GM21825 (cell line): ENCODE measurements at regions not wholly inside any gene's neighbourhood (a gene's known extent, or its start where the extent isn't known, plus 50 kb on each side); places are given as distances from the start of the nearest gene placed in this dataset.

Source experiments
- ATAC-seq: cut with Tn5 transposase; IDR thresholded peaks from one replicate; pipeline ENCODE4 v1.9.1; 2021; ENCODE audit warnings: mild to moderate bottlenecking, moderate library complexity; ENCODE audit not compliant: unreplicated experiment

DNA sequence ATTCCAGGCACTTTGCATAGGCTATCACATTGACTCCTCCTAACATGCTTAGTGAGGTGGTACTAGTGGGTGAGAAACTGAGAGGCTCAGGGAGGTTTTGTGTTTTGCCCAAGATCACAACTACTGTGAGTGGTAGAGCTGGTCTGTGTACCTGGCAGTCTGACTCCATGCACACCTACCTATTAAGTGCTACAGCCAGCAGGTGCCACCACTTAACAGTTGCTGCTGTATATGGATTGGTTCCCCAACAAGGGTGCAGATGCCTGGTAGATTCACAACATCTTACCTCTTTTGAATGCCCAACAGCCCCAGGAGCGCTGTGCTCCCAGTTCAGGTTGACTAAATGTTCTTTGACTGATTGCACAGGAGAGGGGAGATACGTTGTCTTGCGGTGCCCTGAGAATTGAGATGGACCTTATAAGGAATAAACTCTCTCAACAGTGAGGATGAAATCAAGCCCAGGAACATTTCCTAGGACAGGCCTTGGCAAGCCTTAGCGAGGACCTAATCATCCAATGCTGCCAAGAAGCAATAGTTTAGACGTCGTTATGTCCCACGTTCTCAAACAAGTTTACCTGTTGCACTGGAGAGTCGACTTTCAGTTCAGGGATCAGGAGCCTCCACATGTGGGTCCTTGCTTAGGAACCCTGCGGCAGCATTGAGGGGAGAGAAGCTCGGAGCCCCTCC, 78.9 kb upstream of the F3 start:
- ATAC-seq = no peak

DNA sequence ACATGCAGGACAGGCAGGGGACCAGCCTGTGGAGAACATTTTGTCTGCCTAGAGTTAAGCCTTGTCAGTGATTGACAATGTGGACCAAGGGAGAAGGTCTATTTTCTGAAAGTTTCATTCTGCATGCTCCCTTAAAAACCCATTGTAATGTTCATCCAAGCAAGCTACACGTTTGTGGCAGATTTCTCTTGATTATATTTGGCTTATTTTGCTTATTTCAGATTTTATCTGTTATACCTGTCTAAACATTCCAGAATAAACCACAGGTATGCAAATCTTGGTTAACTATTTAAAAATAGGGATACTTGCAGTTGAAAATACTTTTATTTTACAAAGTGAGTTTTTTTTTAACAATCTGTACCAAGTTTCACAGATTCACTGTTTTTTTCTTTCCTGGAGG, 78.2 kb upstream of the F3 start:
- ATAC-seq = no peak

DNA sequence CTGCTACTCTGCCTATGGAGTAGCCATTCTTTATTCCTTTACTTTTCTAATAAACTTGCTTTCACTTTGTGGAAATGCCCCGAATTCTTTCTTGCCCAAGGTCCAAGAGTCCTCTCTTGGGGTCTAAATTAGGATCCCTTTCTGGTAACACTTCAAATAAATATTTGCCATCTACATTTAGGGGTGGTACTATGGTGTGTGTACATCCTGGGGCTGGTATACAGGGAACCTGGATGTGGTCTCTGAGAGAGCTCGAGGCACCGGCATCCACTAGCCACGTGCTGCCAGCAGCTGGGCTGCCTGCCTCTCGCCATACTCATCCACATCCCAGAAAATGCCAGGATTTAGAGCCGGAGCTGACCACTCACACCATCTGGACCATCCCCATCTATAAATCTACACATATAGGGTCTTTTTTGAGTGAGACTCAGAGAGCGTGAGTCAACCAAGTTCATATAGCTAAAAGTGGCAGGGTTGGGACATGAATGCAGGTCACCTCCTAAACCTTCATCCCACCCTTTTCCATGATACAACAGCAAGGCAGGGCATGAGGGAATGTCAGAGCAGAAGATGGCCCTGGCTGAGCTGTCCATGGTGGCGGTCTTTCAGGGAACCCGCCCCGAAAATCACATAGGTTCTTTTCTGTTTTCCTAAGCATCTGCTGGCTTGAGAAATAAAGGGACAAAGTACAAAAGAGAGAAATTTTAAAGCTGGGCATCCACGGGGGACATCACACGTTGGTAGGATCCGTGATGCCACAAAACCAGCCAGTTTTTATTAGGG, 76.6 kb upstream of the F3 start:
- no peak for ATAC-seq

DNA sequence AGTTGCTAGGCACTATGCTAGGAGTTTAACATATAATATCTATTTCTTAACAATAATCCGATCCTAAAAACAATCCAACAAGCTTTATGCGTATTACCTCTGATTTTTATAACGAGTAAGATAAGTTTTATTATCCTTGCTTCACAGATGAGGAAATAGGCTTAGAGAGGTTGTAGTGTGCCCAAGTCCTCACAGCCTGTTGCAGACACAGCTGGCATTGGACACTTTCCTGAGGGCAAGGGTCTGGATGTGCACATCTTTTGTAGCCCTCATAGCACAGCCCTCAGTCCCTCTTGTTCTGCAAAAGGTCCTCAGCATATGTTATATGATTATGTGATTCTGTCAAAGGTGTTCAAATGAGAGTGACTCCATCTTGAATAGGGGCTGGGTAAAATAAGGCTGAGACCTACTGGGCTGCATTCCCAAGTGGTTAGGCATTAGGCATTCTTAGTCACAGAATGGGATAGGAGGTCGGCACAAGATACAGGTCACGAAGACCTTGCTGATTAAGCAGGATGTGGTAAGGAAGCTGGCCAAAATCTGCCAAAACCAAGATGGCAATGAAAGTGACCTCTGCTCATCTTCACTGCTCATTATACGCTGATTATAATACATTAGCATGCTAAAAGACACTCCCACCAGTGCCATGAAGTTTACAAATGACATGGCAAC, 75.7 kb upstream of the F3 start:
- ATAC-seq = no peak

DNA sequence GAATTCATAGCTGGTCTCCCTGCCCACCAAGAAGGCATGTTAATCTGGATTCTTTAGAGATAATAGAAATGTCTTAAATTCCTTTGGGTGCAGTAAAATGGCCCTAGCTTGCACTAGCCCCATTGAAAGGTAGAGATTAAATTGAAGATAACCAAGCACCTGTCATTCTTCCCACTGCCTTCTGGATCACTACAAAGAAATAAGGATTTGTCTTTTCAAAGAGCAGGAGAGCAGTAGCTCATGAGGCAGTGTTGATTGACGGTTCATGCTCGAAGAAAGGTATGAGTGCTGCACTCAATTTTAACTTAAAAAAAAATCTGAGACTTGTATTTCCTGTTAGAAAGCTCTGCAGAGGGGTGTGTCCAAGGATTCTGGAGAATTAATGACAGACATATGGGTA, 74.9 kb upstream of the F3 start:
- no peak for ATAC-seq

DNA sequence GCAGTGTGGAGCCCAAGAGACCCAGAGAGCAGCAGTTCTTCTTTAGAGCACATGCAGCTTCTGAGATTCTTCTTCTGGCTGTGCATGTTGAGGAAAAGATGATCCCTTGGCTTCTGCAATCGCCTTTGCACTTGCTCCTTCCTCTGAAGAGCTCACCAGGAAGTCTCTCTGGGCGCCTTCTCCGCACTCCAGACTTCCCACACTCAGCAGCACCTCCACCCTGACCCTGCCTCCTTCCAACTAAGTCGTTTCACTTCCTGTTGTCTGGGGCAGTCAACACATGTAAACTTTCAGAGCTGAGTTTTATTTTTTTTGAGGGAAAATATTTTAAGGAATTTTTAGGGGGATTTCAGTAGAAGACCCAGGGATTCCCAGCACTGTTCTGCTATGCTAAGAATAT, 73.4 kb upstream of the F3 start:
- ATAC-seq = no peak

DNA sequence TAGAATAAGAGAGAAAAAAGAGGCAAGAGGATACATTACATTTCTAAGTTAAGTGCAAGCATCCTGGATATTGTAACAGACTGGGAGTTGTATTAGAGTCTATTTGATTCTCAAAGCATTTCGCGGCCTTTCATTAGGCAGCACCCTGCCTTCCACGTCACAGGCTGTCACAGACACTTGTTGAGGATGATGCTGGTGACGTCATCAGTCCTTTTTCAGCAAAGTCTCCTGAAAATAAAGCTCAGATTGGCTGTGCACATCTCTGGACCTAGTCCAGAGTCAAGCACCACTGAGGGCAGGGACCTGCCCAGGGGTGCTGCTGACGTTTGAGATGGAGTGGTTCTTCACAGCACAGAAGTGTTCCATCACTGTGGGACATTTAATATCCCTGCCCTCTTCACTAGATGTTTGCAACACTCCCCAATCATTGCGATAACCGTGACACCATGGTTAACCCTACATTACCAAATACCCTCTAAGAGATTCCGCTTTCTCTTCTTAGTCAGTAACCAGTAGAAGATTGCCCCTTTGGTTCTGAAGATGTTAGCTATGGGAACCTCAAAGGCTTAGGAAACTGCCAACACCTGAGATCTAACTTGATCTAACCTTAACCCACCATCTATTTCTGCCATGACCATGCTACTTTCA, 72.7 kb upstream of the F3 start:
- ATAC-seq = no peak

DNA sequence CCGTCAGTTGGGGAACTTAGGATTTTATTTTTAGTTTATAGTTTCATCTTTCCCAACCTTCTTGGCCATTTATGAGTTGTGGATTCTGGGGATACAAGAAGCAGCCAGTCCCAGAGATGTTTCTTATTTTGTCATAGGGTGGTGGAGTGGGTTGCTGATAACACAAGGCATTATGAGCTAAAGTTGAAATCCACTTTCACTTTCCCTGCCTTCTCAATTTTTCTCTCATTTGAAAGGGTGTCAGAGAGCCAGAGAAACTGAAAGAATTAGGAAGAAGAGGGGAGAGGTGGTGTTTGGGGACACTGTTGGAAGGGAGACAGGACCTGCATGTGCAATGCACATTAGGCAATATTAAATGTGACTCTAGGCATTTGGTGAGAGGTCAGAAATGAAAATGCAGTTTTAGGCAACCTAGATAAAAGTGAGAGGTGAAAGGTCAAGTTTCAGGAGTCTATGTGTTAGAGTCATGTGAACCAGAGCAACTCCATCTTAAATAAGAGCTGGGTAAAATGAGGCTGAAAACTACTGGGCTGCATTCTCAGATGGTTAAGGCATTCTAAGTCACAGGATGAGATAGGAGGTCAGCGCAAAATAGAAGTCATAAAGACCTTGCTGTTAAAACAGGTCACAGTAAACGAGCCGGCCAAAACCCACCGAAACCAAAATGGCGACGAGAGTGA, 71.1 kb upstream of the F3 start:
- ATAC-seq = no peak

DNA sequence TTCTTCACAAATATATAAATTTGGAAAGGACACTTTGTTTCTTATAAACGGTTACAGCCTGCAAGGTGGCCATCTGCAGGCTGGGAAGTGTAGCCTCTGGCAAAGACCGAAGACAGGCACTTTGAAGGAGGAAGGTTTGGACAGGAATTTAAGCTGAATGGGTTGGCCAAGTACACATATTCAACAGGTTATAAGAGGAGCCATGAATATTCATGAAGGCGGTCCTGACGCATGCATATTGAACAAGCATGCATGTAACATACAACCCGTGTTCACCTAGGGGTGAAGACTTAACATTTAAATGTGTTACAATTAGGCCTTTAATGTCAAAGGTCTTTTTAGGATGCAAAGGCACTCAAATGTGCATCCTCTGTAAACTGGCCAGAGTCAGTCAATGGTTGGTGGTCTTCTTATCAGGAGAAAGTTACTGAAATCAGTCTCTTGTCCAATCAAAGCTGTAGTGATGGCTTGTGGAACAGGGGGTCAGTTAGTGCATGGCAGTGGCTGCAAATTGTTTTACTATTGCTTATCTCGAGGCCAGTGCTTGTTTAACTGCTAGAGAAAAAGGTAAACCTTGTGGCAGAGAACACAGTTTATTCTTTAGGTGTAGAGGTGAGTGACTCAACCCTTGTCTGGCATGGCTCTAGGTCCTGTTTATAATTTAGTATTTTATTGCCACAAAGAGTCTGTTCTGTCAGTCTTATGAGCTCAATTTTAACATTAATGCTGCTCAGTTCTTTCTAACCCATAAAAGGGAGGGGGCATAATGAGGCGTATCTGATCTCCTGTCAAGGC, 70.3 kb upstream of the F3 start:
- ATAC-seq = no peak

DNA sequence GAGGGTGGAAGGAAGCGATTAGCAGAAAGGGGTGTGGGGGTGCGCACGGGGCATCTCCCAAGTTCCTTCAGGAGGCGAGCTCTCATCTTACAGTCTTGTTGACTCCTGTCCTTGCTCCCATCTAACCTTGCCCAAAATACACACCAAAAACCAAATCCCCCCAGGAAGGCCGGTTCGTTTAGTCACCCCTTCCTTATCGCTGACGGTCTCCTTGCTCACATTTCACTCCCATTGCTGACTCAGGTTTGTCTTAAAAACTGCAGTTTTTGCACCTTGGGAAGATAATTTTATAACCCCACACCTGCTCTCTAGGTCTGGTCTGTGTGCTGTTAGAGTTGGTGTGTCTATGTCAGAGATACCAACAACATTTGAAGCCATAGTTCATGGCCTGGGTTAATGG, 68.1 kb upstream of the F3 start:
- ATAC-seq = no peak

DNA sequence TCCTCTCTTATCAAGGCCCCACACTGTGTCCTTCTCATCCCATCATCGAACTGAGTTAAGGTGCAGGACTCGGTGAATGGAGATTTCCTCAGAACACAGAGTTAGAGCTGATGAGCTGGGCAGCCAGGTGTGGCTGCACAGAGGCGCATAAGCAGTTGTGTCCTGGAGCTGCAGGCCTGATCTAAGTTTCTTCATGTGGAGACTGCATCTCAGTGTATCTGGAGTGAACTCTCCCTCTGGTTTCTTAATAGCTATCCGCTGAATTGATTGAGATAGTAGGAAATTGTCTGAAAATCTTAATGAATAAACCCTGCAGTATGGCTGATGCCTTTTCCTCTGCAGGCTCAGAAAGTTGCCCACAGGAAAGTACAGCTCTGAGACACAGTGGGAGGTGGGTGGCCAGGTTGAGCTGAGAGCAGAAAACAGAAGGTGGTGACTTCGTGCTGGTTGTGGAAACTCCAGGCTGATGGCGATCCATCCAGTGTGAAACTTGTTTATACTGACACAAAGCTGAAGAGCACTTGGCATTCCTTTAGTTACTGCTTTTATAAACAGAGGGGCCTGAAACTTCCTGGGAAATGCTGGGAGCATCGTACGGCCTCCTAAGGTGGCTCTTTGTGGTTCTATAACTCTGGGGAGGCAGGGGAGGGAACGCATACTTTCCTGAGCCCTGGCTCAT, 67.4 kb upstream of the F3 start:
- no peak for ATAC-seq

DNA sequence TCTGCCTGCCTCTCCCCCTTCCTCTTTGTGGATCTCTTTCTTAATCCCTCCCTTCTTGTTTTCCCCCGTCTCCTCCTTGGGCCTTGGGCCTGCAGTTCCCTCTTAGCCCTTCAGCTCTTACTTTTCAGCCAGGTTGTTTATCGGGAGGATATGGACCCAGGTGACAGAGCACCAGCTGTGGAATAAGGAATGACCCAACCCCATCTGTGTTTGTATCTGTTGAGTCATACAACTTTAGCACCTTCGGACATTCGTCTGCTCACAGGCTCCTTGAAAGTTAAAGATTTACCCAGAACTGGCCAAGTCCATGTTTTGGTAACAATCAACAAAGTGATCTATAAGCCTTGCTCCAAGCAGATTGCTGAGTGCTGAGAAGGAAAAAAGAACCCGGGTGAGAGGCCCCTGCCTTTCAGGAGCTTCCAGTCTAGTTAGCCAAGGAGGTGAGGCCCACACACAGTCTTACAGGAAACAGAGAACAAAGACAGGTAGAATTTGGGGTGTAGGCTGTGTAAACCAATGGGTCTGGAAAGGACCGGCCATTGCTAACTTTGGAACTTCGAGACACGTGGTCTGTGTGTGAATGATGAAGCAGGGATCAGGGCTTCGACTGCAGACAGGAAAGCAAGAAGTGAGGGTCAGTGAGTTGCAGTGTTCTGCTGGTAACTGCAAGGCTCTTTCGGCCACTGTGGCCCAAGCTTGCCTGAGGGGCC, 66.7 kb upstream of the F3 start:
- ATAC-seq = no peak

DNA sequence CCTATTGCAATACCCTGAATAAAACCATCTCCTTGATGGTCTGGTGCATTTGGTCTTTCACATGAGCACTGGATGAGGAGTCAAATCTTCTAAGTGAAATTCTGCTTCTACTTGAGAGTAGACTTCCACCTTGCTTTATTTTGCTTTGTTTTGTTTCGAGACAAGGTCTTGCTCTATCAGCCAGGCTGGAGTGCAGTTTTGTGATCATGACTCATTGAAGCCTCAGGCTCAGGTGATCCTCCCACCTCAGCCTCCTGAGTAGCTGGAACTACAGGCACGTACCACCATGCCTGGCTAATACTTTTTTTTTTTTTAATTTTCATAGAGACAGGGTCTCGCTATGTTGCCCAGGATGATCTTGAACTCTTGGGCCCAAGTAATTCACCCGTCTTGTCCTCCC, 65.8 kb upstream of the F3 start:
- no peak for ATAC-seq

DNA sequence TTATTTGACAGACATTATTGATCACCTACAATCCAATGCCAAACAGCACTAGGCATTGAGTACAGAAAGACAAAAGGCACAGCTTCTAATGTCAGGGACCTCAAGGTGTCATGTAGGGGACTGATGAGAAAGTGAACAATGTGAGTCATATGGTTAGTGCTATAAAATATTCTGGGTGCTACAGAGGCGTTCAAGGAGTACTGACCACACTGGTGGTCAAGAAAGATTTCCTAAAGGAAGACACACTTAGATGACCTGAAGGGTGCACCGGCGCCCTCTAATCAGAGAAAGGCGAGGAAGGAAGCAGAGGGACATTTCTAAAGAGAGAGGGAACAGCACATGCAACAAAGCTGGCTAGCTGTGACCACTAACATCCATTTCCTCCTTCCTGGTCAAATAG, 64.9 kb upstream of the F3 start:
- no peak for ATAC-seq

DNA sequence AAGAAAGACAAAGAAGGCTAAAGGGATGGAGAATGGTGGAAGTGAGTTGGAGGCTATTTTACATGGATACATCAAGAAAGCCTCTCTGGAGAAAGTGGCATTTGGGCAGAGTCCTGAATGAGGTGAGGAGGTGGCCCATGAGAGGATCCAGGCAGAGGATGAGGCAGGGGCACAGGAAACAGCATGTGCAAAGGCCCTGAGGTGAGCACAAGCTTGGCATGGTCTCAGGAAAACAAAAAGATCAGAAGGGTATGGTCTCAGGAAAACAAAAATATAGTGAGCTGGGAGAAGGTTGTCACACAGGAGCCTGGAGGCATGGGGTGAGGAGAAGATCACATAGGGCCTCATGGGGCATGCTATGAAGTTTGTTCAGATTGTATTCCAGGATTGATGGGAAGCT, 62.1 kb upstream of the F3 start:
- ATAC-seq = no peak

DNA sequence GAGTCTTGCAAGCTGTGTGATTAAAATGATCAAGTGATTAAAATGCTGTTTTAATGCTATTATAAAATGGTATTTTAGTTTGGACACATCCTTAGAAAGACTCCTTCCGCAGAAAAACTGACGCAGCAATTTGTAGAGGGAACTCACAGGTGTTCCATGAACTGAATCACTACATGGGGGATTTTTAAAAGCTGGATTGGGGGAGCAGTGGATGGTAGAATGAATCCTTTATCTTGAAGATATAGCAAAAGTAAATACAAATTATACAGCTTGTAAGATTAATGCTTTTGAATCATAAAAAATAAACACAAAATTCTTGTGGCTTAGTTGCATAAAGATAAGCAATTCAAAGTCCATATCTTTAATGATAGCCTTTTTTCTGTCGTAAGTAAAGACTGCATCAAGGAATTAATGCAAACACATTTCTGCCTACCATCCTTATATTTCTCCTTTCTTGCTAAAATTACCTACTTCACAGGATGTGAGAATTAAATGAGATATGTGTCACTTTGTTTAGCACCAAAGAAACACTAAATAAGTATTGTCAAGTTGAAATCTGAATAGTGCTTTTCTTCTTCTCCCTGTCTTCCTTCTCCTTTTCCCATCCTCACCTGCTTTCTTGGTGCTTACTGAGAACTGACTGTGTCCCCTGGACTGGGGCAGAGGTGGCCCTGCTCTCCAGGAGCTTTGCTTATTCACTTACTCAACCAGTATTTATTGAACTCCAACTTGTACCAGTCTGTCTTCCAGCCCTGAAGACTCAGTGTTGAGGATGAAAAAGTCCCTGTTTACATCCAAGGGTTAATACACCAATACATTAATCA, 61.5 kb upstream of the F3 start:
- ATAC-seq = no peak

DNA sequence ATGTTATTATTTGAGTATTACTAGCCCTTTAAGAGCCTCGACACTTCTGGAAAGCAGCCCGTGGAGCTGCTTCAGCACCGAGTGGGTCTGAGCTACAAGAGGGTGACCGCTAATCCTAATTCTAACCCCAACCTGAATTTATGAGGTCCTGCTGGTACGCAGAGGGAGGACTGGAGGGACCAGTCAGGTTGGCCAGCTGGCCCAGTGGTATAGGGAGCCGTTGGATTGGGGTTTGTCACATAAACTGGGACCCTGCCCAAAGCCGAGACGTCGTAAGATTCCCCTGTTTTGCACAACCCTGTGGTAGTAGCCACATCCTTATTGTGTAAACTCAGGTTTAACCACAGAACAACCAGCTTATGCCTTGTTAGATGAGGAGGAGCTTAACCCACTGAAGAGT, 60.8 kb upstream of the F3 start:
- no peak for ATAC-seq

DNA sequence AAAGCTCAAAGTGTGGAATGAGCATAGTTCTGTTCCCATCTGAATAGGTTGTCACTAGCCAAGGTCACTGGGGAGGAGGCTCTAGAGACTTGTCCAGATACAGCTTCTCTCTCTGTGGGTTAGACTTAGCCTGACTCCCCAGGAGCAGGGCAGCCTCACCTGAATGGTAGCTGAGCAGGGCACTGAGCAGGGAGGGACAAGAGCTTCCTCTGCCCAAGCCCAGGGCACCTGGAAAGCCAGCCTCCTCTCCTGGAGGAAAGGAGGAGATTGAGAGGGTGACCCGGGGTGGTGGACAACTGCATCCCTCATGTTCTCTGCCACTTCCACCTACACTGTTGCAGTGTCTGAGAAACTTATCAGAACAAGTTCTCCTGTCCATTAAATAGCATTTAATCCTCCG, 59.0 kb upstream of the F3 start:
- no peak for ATAC-seq
